Brain microvascular endothelial cell (primary cell): ENCODE measurements at regions not wholly inside any gene's neighbourhood (a gene's known extent, or its start where the extent isn't known, plus 50 kb on each side); places are given as distances from the start of the nearest gene placed in this dataset.
"Not testable (repeated sequence)": the region's sequence is repeated elsewhere in the genome, so short reads cannot be mapped to it uniquely, and the experiment has no call there.

Source experiments
- DNase-seq: peaks from one replicate; pipeline ENCODE4 v3.0.0-alpha.2; 2020
- H3K27ac ChIP-seq: fragments of 250-450 bp; sonication (Bioruptor Pico); 2 replicates; pipeline ENCODE4 v1.5.1; 2020; ENCODE audit warnings: mild to moderate bottlenecking, moderate library complexity
- H3K27me3 ChIP-seq: fragments of 250-450 bp; sonication (Bioruptor Pico); replicated peaks from 2 replicates; pipeline ENCODE4 v1.5.1; 2020; ENCODE audit warnings: mild to moderate bottlenecking
- H3K36me3 ChIP-seq: fragments of 250-450 bp; sonication (Bioruptor Pico); replicated peaks from 2 replicates; pipeline ENCODE4 v1.5.1; 2020; ENCODE audit warnings: mild to moderate bottlenecking
- H3K4me3 ChIP-seq: 2 replicates; pipeline ENCODE4 v1.5.1; 2011; ENCODE audit warnings: low read depth, mild to moderate bottlenecking, control low read depth, low read length, moderate library complexity
- CTCF ChIP-seq: IDR thresholded peaks from 2 replicates; pipeline ENCODE4 v1.5.1; 2011; ENCODE audit warnings: low read depth, mild to moderate bottlenecking, moderate library complexity, low read length, control low read depth, inconsistent platforms; ENCODE audit errors: missing control alignments
- in situ Hi-C: cut with HindIII; loops from 2 replicates; pipeline ENCODE4 v1.10.0; 2017; ENCODE audit warnings: low sequenced_read_pairs, low pct_ligation_motif_present

DNA sequence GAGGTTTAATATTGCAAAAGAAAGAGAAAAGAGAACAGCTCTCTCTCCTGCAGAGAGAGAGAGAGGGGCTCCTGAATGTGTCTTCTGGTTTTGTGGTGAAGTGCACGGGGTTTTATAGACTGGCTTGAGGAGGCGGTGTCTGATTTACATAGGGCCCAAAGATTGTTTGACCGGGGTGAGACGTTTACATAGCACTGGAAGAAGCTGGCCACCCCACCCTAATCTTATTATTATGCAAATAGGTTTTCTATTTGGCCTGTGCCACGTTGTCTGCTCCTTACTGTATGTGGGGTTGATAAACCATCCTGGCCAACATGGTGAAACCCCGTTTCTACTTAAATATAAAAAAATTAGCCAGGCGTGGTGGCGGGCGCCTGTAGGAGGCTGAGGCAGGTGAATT, 268.6 kb downstream of the SV2B start:
- in situ Hi-C loops = no loop called here
- Histone ChIP-seq H3K27ac (no peak overlapping the region), H3K36me3 (no peaks in the 10 kb centered on the region), H3K27me3 (no peaks in the 10 kb centered on the region), H3K4me3 (no peak overlapping the region)
- no peak for DNase-seq
- TF ChIP-seq CTCF = no peak

DNA sequence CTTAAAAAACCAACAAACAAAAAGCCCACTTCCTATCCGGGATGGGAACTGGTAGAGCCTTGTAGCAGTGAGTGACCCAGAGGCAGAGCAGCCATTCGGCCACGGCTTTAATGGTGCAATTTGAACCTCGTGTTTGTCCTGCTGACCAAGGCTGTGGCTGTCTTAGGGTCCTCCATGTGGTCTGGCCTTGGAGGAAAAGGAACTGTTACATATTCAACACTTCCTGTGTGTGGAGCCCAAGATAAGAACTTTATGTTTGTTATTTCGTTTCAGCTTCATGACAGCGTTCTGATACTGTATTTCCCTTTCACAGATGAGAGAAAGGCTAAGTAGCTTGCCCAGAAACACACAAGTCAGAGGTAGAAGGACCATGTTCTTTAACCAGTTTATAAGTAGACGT, 269.8 kb downstream of the SV2B start:
- no peak overlapping the region for H3K27ac ChIP-seq
- in situ Hi-C loops = no loop called here
- DNase-seq = no peak
- H3K36me3 ChIP-seq = no peaks in the 10 kb centered on the region
- no peak overlapping the region for H3K4me3 ChIP-seq
- H3K27me3 ChIP-seq = no peaks in the 10 kb centered on the region
- no peak for TF ChIP-seq CTCF

DNA sequence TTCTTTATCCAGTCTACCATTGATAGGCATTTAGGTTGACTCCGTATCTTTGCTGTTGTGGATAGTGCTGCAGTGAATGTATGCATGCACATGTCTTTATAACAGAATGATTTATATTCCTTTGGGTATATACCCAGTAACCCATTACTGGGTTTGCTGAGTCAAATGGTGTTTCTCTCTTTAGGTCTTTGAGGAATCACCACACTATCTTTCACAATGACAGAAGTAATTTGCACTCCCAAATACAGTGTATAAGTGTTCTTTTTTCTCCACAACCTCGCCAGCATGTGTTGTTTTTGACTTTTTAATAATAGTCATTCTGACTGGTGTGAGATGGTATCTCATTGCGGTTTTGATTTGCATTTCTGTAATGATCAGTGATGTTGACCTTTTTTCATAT, 271.3 kb downstream of the SV2B start:
- H3K36me3 ChIP-seq, DNase-seq, H3K27me3 ChIP-seq, H3K4me3 ChIP-seq, in situ Hi-C loops, H3K27ac ChIP-seq: not testable (repeated sequence)

DNA sequence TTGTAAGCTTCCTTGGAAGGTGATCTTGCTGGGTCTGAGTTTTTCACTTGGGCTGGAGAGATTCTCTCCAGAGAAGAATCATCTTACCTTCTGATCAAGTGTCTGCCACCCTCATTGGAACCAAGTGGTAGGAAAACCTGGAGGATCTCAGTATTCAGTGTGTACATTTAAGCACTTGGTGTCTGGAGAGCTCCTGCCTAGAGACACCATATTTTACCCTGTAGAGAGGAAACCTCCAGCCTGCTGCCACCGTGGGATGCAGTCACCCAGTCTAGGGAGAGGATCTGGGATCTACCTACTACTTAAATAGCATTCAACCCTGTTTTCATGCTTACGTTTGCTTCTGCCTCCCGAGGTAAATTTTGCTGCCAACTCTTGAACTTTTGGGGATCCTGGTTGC, 274.3 kb downstream of the SV2B start:
- in situ Hi-C loops = no loop called here
- no peak overlapping the region for H3K4me3 ChIP-seq
- no peaks in the 10 kb centered on the region for H3K27me3 ChIP-seq
- H3K36me3 ChIP-seq = no peaks in the 10 kb centered on the region
- DNase-seq = no peak
- TF ChIP-seq CTCF = no peak
- H3K27ac ChIP-seq = no peak overlapping the region

- H3K36me3 ChIP-seq = no peaks in the 10 kb centered on the region
- no peaks in the 10 kb centered on the region for H3K27me3 ChIP-seq
- H3K27ac ChIP-seq = no peak overlapping the region
- DNase-seq = no peak
- no peak overlapping the region for H3K4me3 ChIP-seq
- no peak for TF ChIP-seq CTCF
- in situ Hi-C loops = no loop called here
Observed at GRCh38 chr15:91376038-91376437, 276.0 kb downstream of the SV2B start.

- no peaks in the 10 kb centered on the region for H3K36me3 ChIP-seq
- no peaks in the 10 kb centered on the region for H3K27me3 ChIP-seq
- in situ Hi-C loops = no loop called here
- TF ChIP-seq CTCF = no peak
- no peak for DNase-seq
- H3K4me3 ChIP-seq = no peak overlapping the region
- no peak overlapping the region for H3K27ac ChIP-seq
Observed at GRCh38 chr15:91380114-91380513, 280.1 kb downstream of the SV2B start.
